ENCODE measurements at regions not wholly inside any gene's neighbourhood (a gene's known extent, or its start where the extent isn't known, plus 50 kb on each side); places are given as distances from the start of the nearest gene placed in this dataset.

- DNase-seq (no peak), ATAC-seq (ENCODE audit: low read depth) (no peak)
- Histone ChIP-seq H3K27ac (ENCODE audit: low read length in 2 of 2) (no peak overlapping the region), H4K20me1 (ENCODE audit: control insufficient read depth, insufficient read depth, low read length, poor library complexity, severe bottlenecking) (no peaks in the 10 kb centered on the region), H3K9me3 (ENCODE audit: control extremely low read depth in 1 of 3, control insufficient read depth in 2 of 3, insufficient read depth in 1 of 3, low read length in 2 of 3) (peaks cover 0 to 6% (median 0%) of the 10 kb centered on the region in 3 donors), H3K4me3 (ENCODE audit: control extremely low read depth in 1 of 5, extremely low read depth in 1 of 5, insufficient read depth in 1 of 5, low read depth in 2 of 5, low read length in 4 of 5) (no peak overlapping the region), H3K79me2 (ENCODE audit: control insufficient read depth, insufficient read depth, low read length) (no peaks in the 10 kb centered on the region), H2AFZ (ENCODE audit: insufficient read depth, low read depth, low read length, poor library complexity, severe bottlenecking) (no peak overlapping the region), H3K4me1 (ENCODE audit: control insufficient read depth in 2 of 2, insufficient read depth in 2 of 2, low read length in 2 of 2) (no peaks in the 10 kb centered on the region), H3K9ac (ENCODE audit: low read length) (no peak overlapping the region), H3K27me3 (replicated peaks in 1 of 4; ENCODE audit: control extremely low read depth in 1 of 4, control insufficient read depth in 3 of 4, insufficient read depth in 4 of 4, low read length in 3 of 4) (no peaks in the 10 kb centered on the region), H3K36me3 (replicated peaks in 1 of 2; ENCODE audit: control extremely low read depth in 1 of 2, control insufficient read depth in 1 of 2, extremely low read depth in 1 of 2, insufficient read depth in 2 of 2, low read length in 1 of 2) (no peaks in the 10 kb centered on the region), H3K4me2 (replicated peaks; ENCODE audit: low read depth, low read length, poor library complexity, severe bottlenecking) (no peak overlapping the region)
- intact Hi-C loops (cut with micrococcal nuclease): no loop called here
- Mint-ChIP-seq H3K9me3 (ENCODE audit: insufficient read depth) (peaks cover 8% of the 10 kb centered on the region), H3K4me3 (no peak overlapping the region), H3K4me1 (no peaks in the 10 kb centered on the region), H3K27ac (no peak overlapping the region), H3K27me3 (no peaks in the 10 kb centered on the region)
- TF ChIP-seq EZH2 (IDR thresholded peaks at IDR 0.05; ENCODE audit: borderline replicate concordance, insufficient read depth, low read depth, low read length, poor library complexity, severe bottlenecking) (no peak), CTCF (IDR thresholded peaks at IDR 0.05) (no peak)
- ChIA-PET POLR2A (no interaction called here), CTCF (no interaction called here)
- 90% methylated on average over 4 of the region's 4 CpGs for WGBS (ENCODE audit: insufficient coverage)
Measured at GRCh38 chr2:122680662-122681061, 925.2 kb downstream of the TSN start.

GRCh38 chr2:122681626-122682025 is 926.2 kb downstream of the TSN start:
- POLR2A ChIA-PET: no interaction called here
- no peak overlapping the region for H3K4me3 ChIP-seq (ENCODE audit: control extremely low read depth in 1 of 5, extremely low read depth in 1 of 5, insufficient read depth in 1 of 5, low read depth in 2 of 5, low read length in 4 of 5)
- Mint-ChIP-seq H3K4me1 (no peaks in the 10 kb centered on the region), H3K27ac (no peak overlapping the region), H3K4me3 (no peak overlapping the region), H3K9me3 (ENCODE audit: insufficient read depth) (peaks cover 8% of the 10 kb centered on the region), H3K27me3 (no peaks in the 10 kb centered on the region)
- H3K27me3 ChIP-seq (replicated peaks in 1 of 4; ENCODE audit: control extremely low read depth in 1 of 4, control insufficient read depth in 3 of 4, insufficient read depth in 4 of 4, low read length in 3 of 4): no peaks in the 10 kb centered on the region
- ATAC-seq (ENCODE audit: low read depth) (no peak), DNase-seq (no peak)
- TF ChIP-seq CTCF (IDR thresholded peaks at IDR 0.05): no peak
- H2AFZ ChIP-seq (ENCODE audit: insufficient read depth, low read depth, low read length, poor library complexity, severe bottlenecking): no peak overlapping the region
- no peak overlapping the region for H3K4me2 ChIP-seq (replicated peaks; ENCODE audit: low read depth, low read length, poor library complexity, severe bottlenecking)
- no peak overlapping the region for H3K9ac ChIP-seq (ENCODE audit: low read length)
- no peak overlapping the region for H3K27ac ChIP-seq (ENCODE audit: low read length in 2 of 2)
- no peaks in the 10 kb centered on the region for H4K20me1 ChIP-seq (ENCODE audit: control insufficient read depth, insufficient read depth, low read length, poor library complexity, severe bottlenecking)
- no peaks in the 10 kb centered on the region for H3K4me1 ChIP-seq (ENCODE audit: control insufficient read depth in 2 of 2, insufficient read depth in 2 of 2, low read length in 2 of 2)
- intact Hi-C loops (cut with micrococcal nuclease): no loop called here
- 43% methylated on average over 1 of the region's 1 CpG for WGBS (ENCODE audit: insufficient coverage)
- CTCF ChIA-PET: no interaction called here
- peaks cover 0 to 6% (median 0%) of the 10 kb centered on the region in 3 donors for H3K9me3 ChIP-seq (ENCODE audit: control extremely low read depth in 1 of 3, control insufficient read depth in 2 of 3, insufficient read depth in 1 of 3, low read length in 2 of 3)
- no peaks in the 10 kb centered on the region for H3K36me3 ChIP-seq (replicated peaks in 1 of 2; ENCODE audit: control extremely low read depth in 1 of 2, control insufficient read depth in 1 of 2, extremely low read depth in 1 of 2, insufficient read depth in 2 of 2, low read length in 1 of 2)
- no peaks in the 10 kb centered on the region for H3K79me2 ChIP-seq (ENCODE audit: control insufficient read depth, insufficient read depth, low read length)
